ENCODE measurements at regions not wholly inside any gene's neighbourhood (a gene's known extent, or its start where the extent isn't known, plus 50 kb on each side); places are given as distances from the start of the nearest gene placed in this dataset.

DNA sequence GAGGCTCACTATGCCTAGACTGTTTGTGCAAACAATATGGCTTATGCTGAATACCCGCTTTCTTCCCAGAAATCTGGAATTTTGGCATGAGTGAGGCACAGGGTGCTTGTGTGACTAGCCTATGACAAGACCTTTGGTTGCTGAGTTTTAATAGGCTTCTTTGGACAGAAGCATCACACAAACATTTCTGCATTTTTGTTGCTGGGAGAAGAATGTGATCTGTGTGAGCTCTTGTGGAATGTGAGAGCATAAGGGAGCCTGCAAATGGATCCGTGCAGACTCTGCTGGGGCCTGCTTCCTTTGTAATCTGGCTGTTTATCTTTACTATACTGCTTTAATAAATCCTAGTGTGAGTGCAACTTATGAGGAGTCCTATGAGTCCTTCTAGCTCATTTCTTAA is 83.0 kb upstream of the ZDHHC17 start:
- no peaks in the 10 kb centered on the region for H3K4me1 Mint-ChIP-seq
- intact Hi-C loops (cut with micrococcal nuclease) = no loop called here
- ATAC-seq = no peak
- H3K27ac ChIP-seq (ENCODE audit: low read length) = no peak overlapping the region
- H3K4me1 ChIP-seq (ENCODE audit: control insufficient read depth, insufficient read depth, low read length) = no peaks in the 10 kb centered on the region
- H3K27ac Mint-ChIP-seq = no peak overlapping the region
- no peak overlapping the region for H3K4me3 Mint-ChIP-seq
- no peaks in the 10 kb centered on the region for H3K9me3 Mint-ChIP-seq
- peaks cover 0 to 3% of the 10 kb centered on the region in 2 donors for H3K27me3 Mint-ChIP-seq (ENCODE audit: low read depth in 2 of 2)
- H3K36me3 ChIP-seq (ENCODE audit: control insufficient read depth, insufficient read depth, low read length) = no peaks in the 10 kb centered on the region
- TF ChIP-seq, protein P1, sequence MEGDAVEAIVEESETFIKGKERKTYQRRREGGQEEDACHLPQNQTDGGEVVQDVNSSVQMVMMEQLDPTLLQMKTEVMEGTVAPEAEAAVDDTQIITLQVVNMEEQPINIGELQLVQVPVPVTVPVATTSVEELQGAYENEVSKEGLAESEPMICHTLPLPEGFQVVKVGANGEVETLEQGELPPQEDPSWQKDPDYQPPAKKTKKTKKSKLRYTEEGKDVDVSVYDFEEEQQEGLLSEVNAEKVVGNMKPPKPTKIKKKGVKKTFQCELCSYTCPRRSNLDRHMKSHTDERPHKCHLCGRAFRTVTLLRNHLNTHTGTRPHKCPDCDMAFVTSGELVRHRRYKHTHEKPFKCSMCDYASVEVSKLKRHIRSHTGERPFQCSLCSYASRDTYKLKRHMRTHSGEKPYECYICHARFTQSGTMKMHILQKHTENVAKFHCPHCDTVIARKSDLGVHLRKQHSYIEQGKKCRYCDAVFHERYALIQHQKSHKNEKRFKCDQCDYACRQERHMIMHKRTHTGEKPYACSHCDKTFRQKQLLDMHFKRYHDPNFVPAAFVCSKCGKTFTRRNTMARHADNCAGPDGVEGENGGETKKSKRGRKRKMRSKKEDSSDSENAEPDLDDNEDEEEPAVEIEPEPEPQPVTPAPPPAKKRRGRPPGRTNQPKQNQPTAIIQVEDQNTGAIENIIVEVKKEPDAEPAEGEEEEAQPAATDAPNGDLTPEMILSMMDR (IDR thresholded peaks at IDR 0.05) = no peak
- no peak for DNase-seq
- WGBS (ENCODE audit: insufficient coverage) = 86% methylated on average over 2 of the region's 2 CpGs
- H3K36me3 Mint-ChIP-seq = no peaks in the 10 kb centered on the region
- H3K27me3 ChIP-seq (ENCODE audit: control insufficient read depth, insufficient read depth, low read length) = no peaks in the 10 kb centered on the region
- H3K4me3 ChIP-seq (ENCODE audit: low read length) = no peak overlapping the region
- no peaks in the 10 kb centered on the region for H3K9me3 ChIP-seq (ENCODE audit: control insufficient read depth, insufficient read depth, low read length)

DNA sequence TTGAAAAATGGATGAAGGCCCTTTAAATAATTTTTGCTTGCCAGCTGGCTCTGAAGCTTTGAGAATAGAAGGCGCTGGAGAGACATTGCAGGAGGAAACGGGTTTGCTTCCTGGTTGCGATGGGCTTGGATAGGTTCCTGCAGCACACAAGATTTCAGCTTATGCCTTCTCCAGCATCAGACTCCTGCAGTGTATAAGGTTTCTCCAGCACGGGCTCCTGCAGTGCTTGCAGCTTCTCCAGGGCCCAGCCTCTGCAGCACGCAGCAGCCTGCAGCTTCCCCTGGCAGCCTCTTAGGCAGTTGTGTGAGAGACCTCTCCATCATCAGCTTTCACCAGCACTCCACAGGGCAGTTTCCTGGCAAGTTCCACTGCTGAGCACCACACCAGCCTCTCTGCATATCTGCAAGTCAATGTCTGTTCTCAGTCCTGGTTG is 78.7 kb upstream of the ZDHHC17 start:
- Mint-ChIP-seq H3K9me3 (no peaks in the 10 kb centered on the region), H3K4me1 (no peaks in the 10 kb centered on the region), H3K27me3 (ENCODE audit: low read depth in 2 of 2) (no peaks in the 10 kb centered on the region), H3K36me3 (no peaks in the 10 kb centered on the region), H3K4me3 (no peak overlapping the region), H3K27ac (no peak overlapping the region)
- Histone ChIP-seq H3K4me1 (ENCODE audit: control insufficient read depth, insufficient read depth, low read length) (no peaks in the 10 kb centered on the region), H3K4me3 (ENCODE audit: low read length) (no peak overlapping the region), H3K36me3 (ENCODE audit: control insufficient read depth, insufficient read depth, low read length) (no peaks in the 10 kb centered on the region), H3K27ac (ENCODE audit: low read length) (no peak overlapping the region), H3K9me3 (ENCODE audit: control insufficient read depth, insufficient read depth, low read length) (no peaks in the 10 kb centered on the region), H3K27me3 (ENCODE audit: control insufficient read depth, insufficient read depth, low read length) (no peaks in the 10 kb centered on the region)
- intact Hi-C loops (cut with micrococcal nuclease) = no loop called here
- DNase-seq = no peak
- no peak for ATAC-seq
- TF ChIP-seq, protein P1 (IDR thresholded peaks at IDR 0.05) = no peak
- WGBS (ENCODE audit: insufficient coverage) = 13% methylated on average over 5 of the region's 5 CpGs

GRCh38 chr12:76687981-76688380 is 75.9 kb upstream of the ZDHHC17 start:
- Mint-ChIP-seq H3K36me3 (no peaks in the 10 kb centered on the region), H3K4me3 (no peak overlapping the region), H3K27ac (no peak overlapping the region), H3K4me1 (no peaks in the 10 kb centered on the region), H3K9me3 (no peaks in the 10 kb centered on the region), H3K27me3 (ENCODE audit: low read depth in 2 of 2) (no peaks in the 10 kb centered on the region)
- Histone ChIP-seq H3K4me3 (ENCODE audit: low read length) (no peak overlapping the region), H3K36me3 (ENCODE audit: control insufficient read depth, insufficient read depth, low read length) (no peaks in the 10 kb centered on the region), H3K9me3 (ENCODE audit: control insufficient read depth, insufficient read depth, low read length) (no peaks in the 10 kb centered on the region), H3K4me1 (ENCODE audit: control insufficient read depth, insufficient read depth, low read length) (no peaks in the 10 kb centered on the region), H3K27me3 (ENCODE audit: control insufficient read depth, insufficient read depth, low read length) (no peaks in the 10 kb centered on the region), H3K27ac (ENCODE audit: low read length) (no peak overlapping the region)
- TF ChIP-seq, protein P1 (IDR thresholded peaks at IDR 0.05) = no peak
- intact Hi-C loops (cut with micrococcal nuclease) = no loop called here
- WGBS (ENCODE audit: insufficient coverage) = 34% methylated on average over 2 of the region's 3 CpGs
- no peak for DNase-seq
- no peak for ATAC-seq

DNA sequence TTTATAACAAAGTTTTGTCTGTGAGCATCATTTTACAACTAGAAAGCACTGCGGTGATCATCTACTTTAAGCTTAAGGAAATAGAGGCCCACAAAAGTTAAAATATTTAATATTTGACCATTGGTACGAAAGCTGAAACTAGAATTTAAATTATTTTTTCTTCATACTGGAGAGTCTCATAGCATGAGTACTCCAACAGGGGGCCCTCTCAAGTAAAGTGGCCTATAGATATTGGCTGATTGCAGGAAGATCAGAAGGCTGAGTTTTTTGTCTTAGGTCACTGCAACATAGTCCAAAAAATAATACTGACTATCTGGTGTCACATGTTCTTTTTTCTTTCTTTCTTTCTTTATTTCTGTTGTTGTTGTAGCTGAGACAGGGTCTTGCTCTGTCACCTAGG is 75.3 kb upstream of the ZDHHC17 start:
- ATAC-seq (no peak), DNase-seq (peak in 1 of 2 donors; percentile 29)
- no peaks in the 10 kb centered on the region for H3K4me1 ChIP-seq (ENCODE audit: control insufficient read depth, insufficient read depth, low read length)
- TF ChIP-seq, protein P1 (IDR thresholded peaks at IDR 0.05) = peak; percentile 17
- Mint-ChIP-seq H3K36me3 (no peaks in the 10 kb centered on the region), H3K4me1 (no peaks in the 10 kb centered on the region), H3K9me3 (no peaks in the 10 kb centered on the region), H3K4me3 (no peak overlapping the region), H3K27ac (no peak overlapping the region), H3K27me3 (ENCODE audit: low read depth in 2 of 2) (no peaks in the 10 kb centered on the region)
- H3K27ac ChIP-seq (ENCODE audit: low read length) = no peak overlapping the region
- WGBS (ENCODE audit: insufficient coverage) = 86% methylated on average over 1 of the region's 2 CpGs
- intact Hi-C loops (cut with micrococcal nuclease) = no loop called here
- H3K27me3 ChIP-seq (ENCODE audit: control insufficient read depth, insufficient read depth, low read length) = no peaks in the 10 kb centered on the region
- H3K9me3 ChIP-seq (ENCODE audit: control insufficient read depth, insufficient read depth, low read length) = no peaks in the 10 kb centered on the region
- H3K4me3 ChIP-seq (ENCODE audit: low read length) = no peak overlapping the region
- no peaks in the 10 kb centered on the region for H3K36me3 ChIP-seq (ENCODE audit: control insufficient read depth, insufficient read depth, low read length)

Data from natural killer cell (primary cell).